Fibroblast of pulmonary artery (primary cell): ENCODE measurements at regions not wholly inside any gene's neighbourhood (a gene's known extent, or its start where the extent isn't known, plus 50 kb on each side); places are given as distances from the start of the nearest gene placed in this dataset.

Source experiments
- DNase-seq: peaks from one replicate; pipeline ENCODE4 v3.0.0-alpha.2; 2010; ENCODE audit warnings: low read depth
- H3K4me3 ChIP-seq: replicated peaks from 2 replicates; pipeline ENCODE4 v1.5.1; 2011; ENCODE audit warnings: low read depth, mild to moderate bottlenecking, control low read depth, low read length, moderate library complexity
- CTCF ChIP-seq: IDR thresholded peaks from 2 replicates; pipeline ENCODE4 v1.5.1; 2011; ENCODE audit warnings: mild to moderate bottlenecking, control low read depth, low read length, inconsistent platforms; ENCODE audit errors: missing control alignments

- no peak for TF ChIP-seq CTCF
- H3K4me3 ChIP-seq, result no peak overlapping the region
- no peak for DNase-seq
Observed at GRCh38 chr5:124516567-124516966, 229.9 kb downstream of the ZNF608 start.

GRCh38 chr5:124515497-124516245, 230.8 kb downstream of the ZNF608 start:
- DNase-seq, result no peak
- H3K4me3 ChIP-seq, result no peak overlapping the region
- no peak for TF ChIP-seq CTCF

GRCh38 chr5:124514956-124515355, 231.5 kb downstream of the ZNF608 start:
- DNase-seq, result no peak
- H3K4me3 ChIP-seq, result no peak overlapping the region
- TF ChIP-seq CTCF, result no peak

- no peak overlapping the region for H3K4me3 ChIP-seq
- TF ChIP-seq CTCF, result no peak
- DNase-seq, result no peak
Observed at GRCh38 chr5:124512952-124513632, 233.3 kb downstream of the ZNF608 start.

GRCh38 chr5:124512236-124512635, 234.2 kb downstream of the ZNF608 start:
- no peak overlapping the region for H3K4me3 ChIP-seq
- no peak for DNase-seq
- TF ChIP-seq CTCF, result no peak

- TF ChIP-seq CTCF, result no peak
- DNase-seq, result no peak
- H3K4me3 ChIP-seq, result no peak overlapping the region
Observed at GRCh38 chr5:124511791-124512190, 234.6 kb downstream of the ZNF608 start.

GRCh38 chr5:124507688-124508087, 238.8 kb downstream of the ZNF608 start:
- DNase-seq, result no peak
- H3K4me3 ChIP-seq, result no peak overlapping the region
- TF ChIP-seq CTCF, result no peak
